Nephron (organoid): ENCODE measurements at regions not wholly inside any gene's neighbourhood (a gene's known extent, or its start where the extent isn't known, plus 50 kb on each side); places are given as distances from the start of the nearest gene placed in this dataset.

Experiments used
- H3K27ac Mint-ChIP-seq, 3 experiments: 2 replicates each; pipeline ENCODE4 v1.8.0; 2020; ENCODE audit warnings: mixed read lengths in 3 of 3, mild to moderate bottlenecking in 2 of 3, moderate library complexity in 1 of 3
- H3K27me3 Mint-ChIP-seq: 2 replicates; pipeline ENCODE4 v1.8.0; 2021; ENCODE audit warnings: low read depth, mild to moderate bottlenecking, moderate library complexity, mixed read lengths
- H3K36me3 Mint-ChIP-seq: 2 replicates; pipeline ENCODE4 v1.8.0; 2020; ENCODE audit warnings: low read depth, mixed read lengths
- H3K4me1 Mint-ChIP-seq: 2 replicates; pipeline ENCODE4 v1.8.0; 2020; ENCODE audit warnings: mixed read lengths
- H3K4me3 Mint-ChIP-seq, 3 experiments: 2 replicates each; pipeline ENCODE4 v1.8.0; 2020; ENCODE audit warnings: mild to moderate bottlenecking in 3 of 3, mixed read lengths in 3 of 3, moderate library complexity in 2 of 3
- H3K9me3 Mint-ChIP-seq: 2 replicates; pipeline ENCODE4 v1.8.0; 2020; ENCODE audit warnings: mixed read lengths
- CTCF ChIP-seq, 3 experiments: fragments of 200-600 bp; sonication (generic); IDR thresholded peaks; one replicate each; pipeline ENCODE4 v1.5.0; 2021; ENCODE audit warnings: antibody characterized with exemption in 3 of 3; ENCODE audit not compliant: unreplicated experiment in 3 of 3

DNA sequence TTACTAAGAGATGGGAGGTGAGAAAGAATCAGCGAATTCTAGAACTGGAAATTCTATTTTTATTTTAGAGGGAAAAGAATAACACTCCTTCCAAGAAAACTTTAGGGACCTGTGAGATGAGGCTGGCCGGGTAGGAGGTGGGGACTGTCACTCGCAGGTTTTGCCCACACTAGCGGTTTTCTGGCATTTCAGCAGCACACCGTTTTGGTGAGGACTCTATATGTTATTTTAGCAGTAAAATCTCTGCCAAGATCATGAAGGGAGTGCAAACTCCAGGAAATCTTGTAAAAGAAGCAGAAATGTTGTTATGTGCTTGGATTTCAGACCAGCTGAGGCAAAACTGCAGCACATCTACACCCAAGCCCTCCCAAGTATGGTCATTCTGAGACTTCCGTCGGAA, 470.6 kb downstream of the PSAT1 start:
- Mint-ChIP-seq H3K9me3 (no peaks in the 10 kb centered on the region), H3K27ac (no peak overlapping the region), H3K36me3 (no peaks in the 10 kb centered on the region), H3K4me3 (no peak overlapping the region), H3K4me1 (no peaks in the 10 kb centered on the region), H3K27me3 (no peaks in the 10 kb centered on the region)
- no peak for TF ChIP-seq CTCF (IDR thresholded peaks at IDR 0.05; ENCODE audit: unreplicated experiment in 3 of 3)

GRCh38 chr9:78769690-78770089, 472.8 kb downstream of the PSAT1 start:
- Mint-ChIP-seq H3K9me3 (no peaks in the 10 kb centered on the region), H3K27me3 (no peaks in the 10 kb centered on the region), H3K36me3 (no peaks in the 10 kb centered on the region), H3K4me3 (no peak overlapping the region), H3K27ac (no peak overlapping the region), H3K4me1 (no peaks in the 10 kb centered on the region)
- no peak for TF ChIP-seq CTCF (IDR thresholded peaks at IDR 0.05; ENCODE audit: unreplicated experiment in 3 of 3)

GRCh38 chr9:78775211-78775610, 478.3 kb downstream of the PSAT1 start:
- Mint-ChIP-seq H3K4me3 (no peak overlapping the region), H3K36me3 (no peaks in the 10 kb centered on the region), H3K27ac (peak overlapping the region in 1 of 3 experiments; percentile 10), H3K27me3 (no peaks in the 10 kb centered on the region), H3K9me3 (no peaks in the 10 kb centered on the region), H3K4me1 (peaks cover 26% of the 10 kb centered on the region)
- no peak for TF ChIP-seq CTCF (IDR thresholded peaks at IDR 0.05; ENCODE audit: unreplicated experiment in 3 of 3)

DNA sequence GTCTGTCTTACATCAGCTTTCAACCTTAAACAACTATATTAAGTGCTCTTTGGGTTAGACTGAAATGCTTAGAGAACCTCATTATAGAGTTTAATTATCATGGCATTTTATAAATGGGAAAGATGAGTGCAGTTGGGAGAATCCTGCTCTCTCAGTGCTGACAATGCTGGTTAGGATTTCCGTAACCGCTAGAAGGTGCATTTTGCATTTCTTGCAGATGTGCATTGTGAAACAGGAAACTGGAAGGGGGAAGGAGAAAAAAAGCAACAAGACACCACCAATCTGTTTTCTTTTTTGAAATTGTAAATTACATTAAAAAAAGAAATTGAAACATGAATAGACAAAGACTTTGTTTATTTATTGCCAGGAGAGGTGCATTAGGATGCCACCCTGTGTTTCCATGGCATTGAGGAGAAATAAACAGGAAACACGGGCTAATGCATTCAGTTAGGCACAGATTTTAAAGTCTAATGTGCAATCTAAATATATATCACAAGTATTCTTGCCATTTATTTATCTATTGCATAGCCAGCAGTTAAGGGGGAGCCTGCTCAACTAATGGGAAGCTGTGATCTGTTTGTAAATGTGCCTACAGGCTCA, 478.9 kb downstream of the PSAT1 start:
- no peaks in the 10 kb centered on the region for H3K27me3 Mint-ChIP-seq
- H3K36me3 Mint-ChIP-seq, result no peaks in the 10 kb centered on the region
- no peaks in the 10 kb centered on the region for H3K9me3 Mint-ChIP-seq
- H3K4me3 Mint-ChIP-seq, result no peak overlapping the region
- peak overlapping the region in 1 of 3 experiments; percentile 10 for H3K27ac Mint-ChIP-seq
- no peak for TF ChIP-seq CTCF (IDR thresholded peaks at IDR 0.05; ENCODE audit: unreplicated experiment in 3 of 3)
- H3K4me1 Mint-ChIP-seq, result peaks cover 26% of the 10 kb centered on the region

- Mint-ChIP-seq H3K36me3 (no peaks in the 10 kb centered on the region), H3K4me3 (no peak overlapping the region), H3K27ac (peak overlapping the region; percentile 58 to 81 (median 72)), H3K27me3 (no peaks in the 10 kb centered on the region), H3K4me1 (peaks cover 26% of the 10 kb centered on the region), H3K9me3 (no peaks in the 10 kb centered on the region)
- TF ChIP-seq CTCF (IDR thresholded peaks at IDR 0.05; ENCODE audit: unreplicated experiment in 3 of 3), result no peak
These were observed 480.8 kb downstream of the PSAT1 start for GRCh38 chr9:78777747-78778146.

- Mint-ChIP-seq H3K4me3 (no peak overlapping the region), H3K27me3 (no peaks in the 10 kb centered on the region), H3K36me3 (no peaks in the 10 kb centered on the region), H3K27ac (peak overlapping the region; percentile 58 to 81 (median 72)), H3K4me1 (peaks cover 26% of the 10 kb centered on the region), H3K9me3 (no peaks in the 10 kb centered on the region)
- no peak for TF ChIP-seq CTCF (IDR thresholded peaks at IDR 0.05; ENCODE audit: unreplicated experiment in 3 of 3)
These were observed 481.4 kb downstream of the PSAT1 start for GRCh38 chr9:78778318-78778717.
